Erythroblast (primary cell): ENCODE measurements at regions not wholly inside any gene's neighbourhood (a gene's known extent, or its start where the extent isn't known, plus 50 kb on each side); places are given as distances from the start of the nearest gene placed in this dataset.

ENCODE experiments used
- DNase-seq, 2 experiments: peaks; one replicate each; lab custom pipeline; 2025; lab: John Stamatoyannopoulos, UW
- GATA1 ChIP-seq: IDR thresholded peaks from 2 replicates; pipeline ENCODE4 v1.6.1; 2011; ENCODE audit warnings: low read depth, mild to moderate bottlenecking, control low read depth, low read length, moderate library complexity
- POLR2A ChIP-seq: IDR thresholded peaks from 2 replicates; pipeline ENCODE4 v1.6.1; 2011; ENCODE audit warnings: mild to moderate bottlenecking, low read length

GRCh38 chr15:96106181-96106580 is 224.3 kb upstream of the NR2F2 start:
- DNase-seq: no peak
- TF ChIP-seq GATA1 (no peak), POLR2A (no peak)

- DNase-seq: no peak
Observed at GRCh38 chr15:96106628-96107027, 223.9 kb upstream of the NR2F2 start.

GRCh38 chr15:96107916-96108315 is 222.6 kb upstream of the NR2F2 start:
- TF ChIP-seq GATA1: no peak
- no peak for TF ChIP-seq POLR2A
- DNase-seq: no peak

More at GRCh38 chr15:96106628-96107027, 223.9 kb upstream of the NR2F2 start:
- TF ChIP-seq GATA1 (no peak), POLR2A (no peak)

- TF ChIP-seq GATA1 (no peak), POLR2A (no peak)
- no peak for DNase-seq
Observed at GRCh38 chr15:96108405-96108804, 222.1 kb upstream of the NR2F2 start.

DNA sequence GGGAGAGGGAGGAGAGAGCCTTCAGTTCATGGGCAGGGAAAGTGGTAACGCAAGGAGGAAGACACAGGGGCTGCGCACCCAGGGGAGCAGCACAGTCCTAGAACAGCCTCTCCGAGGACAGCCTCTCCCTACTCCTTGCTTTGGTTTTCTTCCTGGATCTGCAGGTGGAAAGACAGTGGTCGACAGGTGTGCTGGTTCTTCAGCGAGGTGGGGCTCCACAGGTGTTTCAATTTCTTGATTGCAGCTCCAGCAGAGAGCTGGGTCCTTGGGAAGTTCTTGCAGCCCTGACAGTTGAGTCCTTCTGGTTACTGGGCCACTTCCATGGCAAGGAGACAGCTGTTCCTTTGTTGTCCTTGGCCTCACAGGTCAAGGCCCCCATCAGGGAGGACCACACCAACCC is 220.7 kb upstream of the NR2F2 start:
- DNase-seq: no peak

DNA sequence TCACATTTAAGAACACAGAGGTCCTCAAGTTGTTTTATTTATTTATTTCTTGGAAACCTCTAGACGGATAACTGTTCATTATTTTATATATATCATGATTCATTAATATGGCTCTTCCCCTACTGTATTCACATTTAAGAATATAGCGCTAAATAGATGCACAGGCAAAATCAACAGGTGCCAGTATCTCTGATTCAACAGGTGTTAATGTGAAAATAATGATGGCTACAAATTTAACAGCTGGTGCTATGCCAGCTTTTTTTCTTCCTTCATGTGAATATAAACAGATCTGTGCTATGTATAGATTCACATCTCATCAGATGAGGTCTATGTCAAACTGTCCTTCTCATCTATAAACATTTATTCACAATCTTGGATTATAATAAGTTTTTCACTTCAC is 218.5 kb upstream of the NR2F2 start:
- TF ChIP-seq GATA1 (no peak), POLR2A (no peak)
- DNase-seq: no peak

More for the DNA sequence above, 220.7 kb upstream of the NR2F2 start:
- TF ChIP-seq POLR2A (no peak), GATA1 (no peak)

DNA sequence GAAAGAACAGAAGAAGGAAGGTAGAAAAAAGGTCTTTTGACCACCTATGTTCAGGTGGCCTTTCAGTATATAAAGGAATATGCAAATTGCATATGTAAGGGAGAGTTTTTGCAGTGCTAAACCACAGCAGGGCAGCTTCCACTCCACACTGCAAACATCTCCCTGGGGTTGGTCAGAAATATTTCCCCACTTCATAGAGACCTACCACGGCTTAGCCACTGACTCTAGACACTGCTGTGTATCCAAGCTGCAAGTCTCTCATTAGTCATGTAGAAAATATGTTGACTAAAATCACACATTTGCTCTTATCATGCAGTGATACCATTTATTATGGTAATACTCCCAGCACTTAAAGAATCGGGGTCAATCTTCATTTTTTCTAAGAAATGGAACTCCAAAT is 214.9 kb upstream of the NR2F2 start:
- no peak for TF ChIP-seq GATA1
- TF ChIP-seq POLR2A: no peak
- DNase-seq: no peak

DNA sequence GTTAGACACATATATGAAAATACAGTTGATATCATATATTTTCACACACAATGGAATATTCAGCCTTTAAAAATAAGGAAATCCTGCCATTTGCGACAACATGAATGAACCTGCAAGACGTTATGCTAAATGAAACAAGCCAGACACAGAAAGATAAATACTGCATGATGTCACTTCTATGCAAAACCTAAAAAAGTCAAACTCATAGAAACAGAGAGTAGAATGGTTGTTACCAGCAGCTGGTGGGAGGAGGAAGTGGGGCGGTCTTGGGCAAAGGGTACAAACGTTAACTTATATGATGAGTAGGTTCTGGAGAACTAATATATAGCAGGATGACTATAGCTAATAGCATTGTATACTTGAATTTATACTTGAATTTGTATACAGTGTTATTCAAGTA is 213.2 kb upstream of the NR2F2 start:
- TF ChIP-seq POLR2A: no peak
- no peak for TF ChIP-seq GATA1
- no peak for DNase-seq

GRCh38 chr15:96119734-96120133 is 210.8 kb upstream of the NR2F2 start:
- TF ChIP-seq POLR2A (no peak), GATA1 (no peak)
- no peak for DNase-seq

DNA sequence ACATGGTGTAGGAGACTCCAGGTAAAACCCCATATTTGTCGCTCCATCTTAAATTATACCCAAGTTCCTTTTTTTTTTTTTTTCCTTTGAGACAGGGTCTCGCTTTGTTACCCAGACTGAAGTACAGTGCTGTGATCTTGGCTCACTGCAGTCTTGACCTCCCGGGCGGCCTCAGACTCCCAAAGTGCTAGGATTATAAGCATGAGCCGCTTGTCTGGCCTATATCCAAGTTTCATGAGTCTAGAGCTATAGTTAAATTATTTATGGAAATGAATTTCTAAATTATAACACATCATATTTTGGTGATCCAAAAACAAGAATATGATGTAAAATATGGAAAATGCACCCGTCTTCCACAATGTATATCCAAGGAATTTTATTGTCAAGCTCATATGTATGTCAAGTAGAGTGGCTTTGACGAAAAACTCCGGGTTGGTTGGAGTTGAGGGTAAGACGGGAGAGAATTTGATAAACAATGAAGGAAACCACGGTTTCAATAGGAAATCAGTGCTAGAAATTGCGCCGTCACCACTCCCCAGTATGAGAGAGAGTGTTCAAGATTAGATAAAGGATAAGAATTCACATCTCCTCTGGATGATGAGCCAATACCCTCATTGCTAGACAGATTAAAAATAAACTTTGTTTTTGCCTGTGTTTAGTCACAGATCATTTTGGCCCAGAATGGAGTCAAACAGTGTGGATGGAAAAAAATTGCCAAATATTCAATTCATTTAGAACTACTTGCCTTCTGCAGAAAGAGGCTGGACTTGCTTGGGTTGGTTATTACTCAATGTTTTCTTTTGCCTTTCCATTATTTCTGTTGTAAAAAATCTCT is 209.2 kb upstream of the NR2F2 start:
- DNase-seq: no peak
- no peak for TF ChIP-seq GATA1
- TF ChIP-seq POLR2A: no peak

- no peak for DNase-seq
- TF ChIP-seq GATA1 (no peak), POLR2A (no peak)
Observed at GRCh38 chr15:96122077-96123027, 208.1 kb upstream of the NR2F2 start.

DNA sequence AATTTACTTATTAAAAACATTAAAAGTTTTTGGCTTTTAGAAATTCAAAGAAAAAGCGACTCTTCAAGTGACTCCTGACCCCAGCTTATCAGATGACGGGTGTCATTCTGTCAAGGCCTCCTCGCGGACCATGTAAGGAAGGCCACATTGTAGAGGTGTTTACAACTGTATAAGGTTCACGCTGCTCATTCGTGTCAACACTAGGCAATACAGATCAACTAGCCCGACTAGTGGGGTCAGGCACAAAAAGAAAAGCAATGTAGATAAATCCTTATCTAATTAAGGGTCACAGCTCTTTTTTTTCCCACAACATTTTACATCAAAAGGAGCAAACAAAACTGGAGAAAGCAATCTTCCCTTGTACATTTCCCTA is 207.5 kb upstream of the NR2F2 start:
- no peak for DNase-seq
- TF ChIP-seq POLR2A (no peak), GATA1 (no peak)

GRCh38 chr15:96123630-96124187 is 206.8 kb upstream of the NR2F2 start:
- no peak for DNase-seq

More at GRCh38 chr15:96123630-96124187, 206.8 kb upstream of the NR2F2 start:
- TF ChIP-seq GATA1 (no peak), POLR2A (no peak)
